DMS 273 treated with DMSO at 0.1 percent for 48 hours (cell line): ENCODE measurements at regions not wholly inside any gene's neighbourhood (a gene's known extent, or its start where the extent isn't known, plus 50 kb on each side); places are given as distances from the start of the nearest gene placed in this dataset.
"Not testable (repeated sequence)": the region's sequence is repeated elsewhere in the genome, so short reads cannot be mapped to it uniquely, and the experiment has no call there.

ENCODE experiments used
- DNase-seq: peaks from one replicate; lab custom pipeline; 2025; lab: John Stamatoyannopoulos, UW

DNA sequence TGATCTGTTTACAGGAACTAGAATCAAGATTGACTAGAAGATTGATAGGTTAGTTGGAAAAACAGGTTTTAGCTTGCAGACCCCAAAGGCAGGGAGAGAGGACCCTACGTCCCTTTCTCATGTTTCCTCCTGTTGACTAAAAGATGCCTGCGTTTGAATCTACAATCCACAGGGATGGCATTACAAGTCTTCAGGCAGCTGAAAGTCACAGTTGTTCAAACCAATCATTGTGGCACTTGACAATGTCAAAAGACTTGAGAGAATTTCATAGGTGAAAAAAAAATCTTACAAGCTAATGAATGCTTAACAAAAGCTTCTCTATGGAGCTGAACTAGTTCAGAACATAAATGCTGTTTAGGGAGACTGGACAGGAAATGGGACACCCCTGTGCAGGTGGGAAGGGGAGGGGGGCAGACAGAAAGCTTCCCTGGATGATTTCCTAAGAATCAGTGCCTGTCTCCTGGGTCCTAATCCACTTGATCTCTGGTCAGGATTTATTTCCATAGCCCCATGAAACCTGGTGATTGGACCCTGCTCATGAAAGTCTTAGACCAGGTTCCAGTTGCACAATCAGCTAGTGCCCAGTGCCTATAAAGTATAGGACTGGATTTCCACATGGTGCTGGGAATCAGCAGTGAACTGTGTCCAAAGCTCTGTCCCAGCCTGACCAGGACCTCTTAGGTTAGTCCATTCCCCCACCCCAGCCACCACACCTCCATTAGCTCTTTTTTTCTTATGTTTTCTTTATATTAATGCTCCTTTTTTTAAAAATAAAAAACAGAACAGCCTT is 91.6 kb upstream of the BCAR3 start:
- DNase-seq, result no peak

DNA sequence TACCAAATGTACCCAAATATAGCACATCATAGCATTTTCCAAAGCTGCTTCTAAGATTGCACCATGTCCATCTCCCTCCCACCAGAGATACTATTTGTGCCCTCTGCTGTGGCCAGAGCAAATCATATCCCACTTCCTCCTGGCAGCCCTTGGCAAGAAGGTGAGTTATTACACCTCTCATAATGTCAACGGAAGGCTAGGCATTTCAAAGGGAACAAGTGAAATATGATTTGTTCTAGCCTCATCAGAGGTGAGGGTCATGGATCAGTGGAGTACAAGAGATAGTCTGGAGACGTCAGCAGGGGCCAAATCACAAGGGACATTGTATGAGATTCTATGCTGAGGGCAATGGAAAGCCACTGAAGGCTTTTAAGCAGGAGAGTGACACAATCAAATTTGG is 90.2 kb upstream of the BCAR3 start:
- no peak for DNase-seq

DNA sequence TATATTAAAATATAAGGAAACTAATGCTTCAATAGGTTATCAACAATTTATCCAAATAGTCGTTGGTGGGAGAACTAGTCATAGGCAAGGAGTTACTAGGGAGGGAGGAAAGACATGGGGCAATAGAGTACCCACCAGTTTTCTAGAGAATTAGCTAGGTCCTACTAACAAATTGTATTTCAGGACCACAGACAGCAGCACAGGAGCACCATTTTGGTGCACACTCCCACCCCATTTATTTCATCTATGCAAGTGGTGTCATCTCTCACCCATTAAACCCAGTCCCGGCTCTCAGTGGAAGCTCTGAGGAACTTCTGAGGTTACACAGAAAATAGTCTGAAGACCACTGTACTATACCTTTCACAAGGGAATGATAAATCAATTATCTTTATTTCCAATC is 89.0 kb upstream of the BCAR3 start:
- no peak for DNase-seq

DNA sequence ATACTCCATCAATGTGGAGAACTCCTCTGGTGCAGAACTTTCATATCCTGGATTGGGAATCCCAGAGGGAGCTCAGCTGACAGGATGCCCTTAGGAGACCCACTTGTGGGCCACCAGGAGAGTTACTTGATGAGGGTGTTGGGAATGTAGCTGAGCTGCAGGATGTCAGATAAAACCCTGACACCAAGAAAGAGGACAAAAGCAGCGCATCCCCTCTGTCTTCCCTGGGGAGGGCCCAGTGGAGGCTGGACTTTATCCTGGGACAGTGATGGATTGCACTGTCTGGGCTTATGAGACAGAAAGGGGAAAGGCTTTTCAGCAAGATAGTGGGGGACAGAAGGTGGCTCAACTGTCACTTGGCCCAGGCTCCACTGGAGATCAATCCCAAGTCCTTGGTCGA is 88.1 kb upstream of the BCAR3 start:
- no peak for DNase-seq

DNA sequence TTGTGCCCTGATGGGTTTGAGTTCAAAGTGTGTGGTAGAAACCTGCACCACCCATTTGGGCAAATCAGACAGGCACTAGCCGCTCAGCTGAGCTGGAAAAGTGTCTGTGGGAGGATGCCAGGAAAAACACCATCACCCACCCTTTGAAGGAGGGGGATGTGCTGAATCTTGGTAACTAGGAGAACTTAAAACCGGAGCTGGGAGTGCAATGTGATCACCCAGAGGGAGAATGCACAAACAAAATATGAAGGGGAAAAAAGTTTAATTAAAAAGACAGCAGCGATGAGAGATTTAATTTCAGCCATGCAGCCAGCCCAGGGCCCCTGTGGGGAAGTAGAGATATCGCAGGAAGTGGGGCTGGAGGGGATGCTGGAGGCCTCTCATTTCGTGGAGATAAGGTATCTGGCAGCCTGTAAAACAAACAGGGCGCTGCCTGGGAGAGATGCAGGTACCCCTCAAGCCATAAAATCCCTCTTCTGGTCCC is 86.8 kb upstream of the BCAR3 start:
- DNase-seq, result no peak

DNA sequence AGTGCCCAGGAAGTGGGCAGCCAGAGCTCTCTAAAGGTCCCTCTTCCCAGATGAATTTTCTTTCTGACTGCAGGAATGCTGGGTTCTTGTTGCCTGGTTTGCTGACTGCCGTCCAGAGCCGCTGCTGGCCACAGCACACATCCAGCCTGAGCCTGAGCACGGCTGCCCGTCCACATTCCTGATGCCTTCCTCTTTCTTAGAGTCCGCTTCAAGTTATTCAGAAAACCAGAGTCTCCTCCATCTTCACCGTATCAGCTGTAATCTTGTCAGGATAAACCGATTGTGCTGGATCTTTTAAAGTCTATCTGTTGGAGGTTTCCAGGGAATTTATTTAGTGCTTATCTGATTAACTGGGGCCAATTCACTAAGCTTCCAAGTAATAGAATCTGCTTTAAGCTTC is 84.8 kb upstream of the BCAR3 start:
- no peak for DNase-seq

DNA sequence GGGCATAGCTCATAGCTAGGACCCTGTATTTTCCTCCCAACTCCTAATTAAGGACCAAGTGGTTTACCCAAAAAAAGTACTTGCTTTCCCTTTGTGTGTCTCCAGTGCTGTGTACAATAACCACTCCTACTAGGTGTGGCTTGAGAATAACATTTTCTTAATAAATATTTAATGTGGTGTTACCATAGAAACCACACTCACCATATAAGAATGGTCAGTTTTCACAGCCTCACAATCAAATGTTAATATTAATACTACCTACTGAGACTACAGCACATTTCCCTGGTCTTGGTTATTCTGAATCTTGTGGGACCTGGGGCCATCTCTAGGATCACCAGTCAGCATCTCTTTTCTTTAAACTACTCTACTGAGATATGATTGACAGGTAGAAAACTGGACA is 83.5 kb upstream of the BCAR3 start:
- DNase-seq, result no peak

DNA sequence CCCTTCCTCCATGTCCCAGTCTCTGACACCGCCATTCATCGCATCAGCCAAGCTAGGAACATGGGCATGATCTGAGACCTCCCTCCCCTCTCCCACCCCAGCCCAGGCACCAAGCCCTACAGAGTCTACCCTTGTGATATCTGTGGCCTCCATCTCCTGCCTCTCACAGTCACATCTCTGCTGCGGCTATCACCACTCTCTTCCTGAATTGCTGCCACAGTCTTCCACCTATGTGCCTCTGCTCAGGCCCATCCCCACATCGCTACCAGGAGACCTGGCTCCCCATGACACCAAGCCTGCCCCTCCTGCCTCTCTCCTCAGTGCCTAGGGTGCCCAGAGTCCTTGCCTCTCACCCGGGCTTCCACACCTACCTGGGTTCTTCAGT is 82.7 kb upstream of the BCAR3 start:
- no peak for DNase-seq

DNA sequence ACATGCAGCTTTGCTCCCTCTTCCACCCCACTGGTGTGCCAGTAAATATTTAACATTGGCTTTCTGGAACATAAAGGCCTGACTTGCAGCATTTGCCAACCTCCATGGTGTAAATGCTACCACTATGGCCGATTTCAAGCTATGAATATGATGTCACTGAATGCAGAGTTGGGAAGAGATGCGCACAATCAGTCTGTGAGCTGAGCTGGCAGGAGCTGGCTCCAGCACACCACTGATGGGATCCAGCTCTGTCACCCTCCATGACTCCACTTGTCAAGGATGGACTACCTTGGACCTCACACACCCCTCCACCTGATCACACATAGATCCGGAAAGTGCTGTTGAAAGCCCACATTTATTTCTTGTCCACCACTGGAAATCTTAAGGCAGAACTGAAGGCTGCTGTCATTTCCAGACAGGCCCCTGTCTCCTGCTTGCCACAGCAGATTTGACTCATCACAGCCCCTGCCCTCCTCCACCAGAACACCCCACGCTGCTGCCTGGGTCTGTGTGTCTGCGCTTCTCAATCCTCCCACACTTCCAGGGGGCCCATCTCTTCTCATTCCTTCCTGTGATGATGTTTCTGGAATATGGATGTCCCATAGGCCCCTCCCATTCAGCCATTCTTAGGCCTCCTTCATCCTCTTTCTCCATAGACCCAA is 82.2 kb upstream of the BCAR3 start:
- no peak for DNase-seq

DNA sequence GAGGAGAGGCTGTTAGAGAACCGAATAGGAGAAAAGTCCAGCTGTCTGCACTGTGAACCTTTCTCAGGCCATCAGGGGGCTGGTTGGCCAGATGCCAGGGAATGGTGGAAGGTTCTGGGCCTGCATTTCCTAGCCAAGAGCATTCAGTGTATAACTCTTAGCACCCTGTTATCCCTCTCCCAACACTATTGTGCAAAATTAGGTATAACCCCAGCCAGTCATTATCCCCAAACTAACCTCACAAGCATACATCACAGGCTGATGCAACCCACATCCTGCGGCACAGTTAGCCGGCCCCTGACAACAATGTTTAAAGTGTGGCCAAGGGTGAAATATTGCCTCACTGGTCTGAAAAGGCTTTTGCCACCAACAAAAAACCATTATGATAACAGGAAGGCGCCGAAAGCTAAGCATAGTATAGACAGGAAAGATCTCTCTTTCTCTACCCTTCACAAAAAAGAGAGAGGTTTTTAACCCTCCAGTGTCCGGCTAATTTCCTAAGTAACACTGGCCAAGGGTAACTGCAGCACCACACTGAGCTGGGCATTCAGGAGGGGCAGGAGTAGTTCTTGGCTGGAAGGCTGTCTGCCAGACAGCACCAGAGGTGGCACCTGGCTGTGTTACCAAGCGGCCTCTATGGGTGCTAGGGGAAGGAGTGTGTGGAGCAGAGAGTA is 77.3 kb upstream of the BCAR3 start:
- DNase-seq, result no peak

DNA sequence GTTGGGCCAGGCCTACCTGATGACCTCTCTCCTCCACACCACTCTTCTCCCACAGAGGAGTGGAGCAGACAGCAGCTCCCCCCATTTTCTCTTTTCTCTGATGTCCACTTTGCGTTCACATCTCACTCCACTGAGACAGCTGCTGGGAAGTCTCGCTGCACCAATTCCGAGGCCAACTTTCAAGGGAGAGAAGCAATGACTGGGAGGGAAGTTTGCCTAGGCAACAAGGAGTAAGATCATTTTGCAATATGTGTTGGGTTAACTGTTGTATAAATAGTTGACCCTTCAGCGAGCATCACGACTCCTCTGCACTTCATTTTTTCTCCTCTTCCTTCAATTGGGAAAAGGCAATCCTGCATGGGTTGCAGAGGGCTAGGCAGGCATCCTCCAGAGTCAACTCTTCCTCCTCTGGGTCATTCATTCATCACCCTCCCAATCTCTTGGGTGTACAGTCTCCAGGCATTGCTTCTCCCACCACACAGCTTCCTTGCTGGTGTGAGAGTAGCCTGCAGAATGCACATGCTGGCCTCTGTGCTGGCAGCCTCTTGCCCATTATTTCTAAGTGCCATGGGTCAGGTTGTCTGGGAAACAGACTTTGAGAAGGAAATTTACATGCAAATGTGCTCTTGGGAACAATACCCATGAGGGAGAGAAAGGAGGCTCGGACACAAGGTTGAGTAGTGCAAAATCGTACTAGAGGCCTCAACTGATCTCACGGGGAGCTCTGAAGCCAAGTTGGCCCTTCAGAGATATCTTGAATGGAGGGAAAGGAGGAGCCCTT is 75.8 kb upstream of the BCAR3 start:
- no peak for DNase-seq

DNA sequence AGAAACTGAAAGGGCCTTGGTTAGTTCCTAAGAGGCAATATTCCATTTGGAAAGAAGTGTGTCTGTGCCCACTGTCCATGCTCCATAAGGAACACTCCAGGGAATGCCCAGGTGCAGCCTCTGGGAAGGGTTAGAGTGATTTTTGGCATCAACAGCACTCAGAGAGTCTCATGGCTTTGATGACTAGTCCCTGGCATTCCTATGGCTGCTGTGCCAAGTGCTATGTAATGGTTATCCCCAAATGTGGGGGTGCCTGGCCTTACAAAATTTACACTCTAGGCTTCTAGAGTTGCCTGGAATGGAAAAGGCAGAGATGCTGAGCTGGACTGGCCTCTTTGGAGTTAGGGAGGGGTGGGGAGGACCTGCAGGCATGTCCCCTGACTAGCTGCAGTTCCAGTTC is 75.0 kb upstream of the BCAR3 start:
- DNase-seq, result no peak

DNA sequence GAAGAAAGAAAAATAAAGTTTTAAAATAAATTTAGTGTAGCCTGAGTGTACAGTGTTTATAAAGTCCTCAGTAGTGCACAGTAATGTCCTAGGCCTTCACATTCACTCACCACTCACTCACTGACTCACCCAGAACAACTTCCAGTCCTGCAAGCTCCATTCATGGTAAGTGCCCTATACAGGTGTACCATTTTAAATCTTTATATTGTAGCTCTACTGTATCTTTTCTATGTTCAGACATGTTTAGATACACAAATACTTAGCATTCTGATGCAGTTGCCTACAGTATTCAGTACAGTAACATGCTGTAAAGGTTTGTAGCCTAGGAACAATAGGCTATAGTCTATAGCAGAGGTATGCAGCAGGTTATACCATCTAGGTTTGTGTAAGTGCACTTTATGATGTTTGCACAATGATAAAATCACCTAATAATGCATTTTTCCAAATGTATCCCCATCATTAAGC is 73.6 kb upstream of the BCAR3 start:
- not testable (repeated sequence) for DNase-seq

DNA sequence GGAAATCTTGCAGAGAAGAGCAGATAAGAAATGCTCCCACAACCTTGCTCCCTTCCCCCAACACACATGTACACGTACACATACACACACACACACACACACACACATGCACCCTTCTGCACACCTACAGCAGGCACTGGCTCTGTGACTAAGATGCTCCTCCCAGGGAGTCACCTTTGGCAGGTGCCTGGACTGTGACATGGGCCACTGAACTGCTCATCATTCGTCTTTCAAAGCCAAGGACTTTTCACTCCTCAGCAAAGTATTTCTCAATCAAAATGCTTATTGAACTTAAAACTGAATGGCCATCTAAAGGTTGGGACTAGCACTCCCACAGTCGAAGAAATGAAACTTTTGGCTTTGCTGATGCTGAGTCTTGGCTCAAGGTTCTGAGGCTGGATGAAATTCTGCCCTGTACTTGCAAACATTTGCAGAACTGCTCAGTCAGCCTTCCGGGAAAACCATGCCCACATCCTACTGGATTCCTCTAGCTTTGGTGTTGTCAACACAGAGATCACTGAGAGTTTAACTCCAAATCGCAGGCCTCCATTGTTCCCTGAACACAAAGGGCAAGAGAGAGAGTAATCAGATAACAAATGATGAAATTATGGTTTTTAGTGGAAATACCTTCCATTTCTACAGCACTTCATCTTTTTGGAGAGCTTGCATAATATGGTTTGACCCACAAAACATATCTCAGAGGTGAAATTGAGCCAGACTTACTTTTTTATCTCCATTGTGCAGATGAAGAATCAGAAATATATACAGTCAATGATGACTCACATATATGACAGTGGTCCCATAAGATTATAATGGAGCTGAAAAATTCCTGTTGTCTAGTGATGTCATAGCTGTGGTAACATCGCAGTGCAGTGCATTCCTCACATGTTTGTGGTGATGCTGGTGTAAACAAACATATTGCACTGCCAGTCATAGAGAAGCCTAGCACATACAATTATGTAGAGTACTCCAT is 72.4 kb upstream of the BCAR3 start:
- no peak for DNase-seq

DNA sequence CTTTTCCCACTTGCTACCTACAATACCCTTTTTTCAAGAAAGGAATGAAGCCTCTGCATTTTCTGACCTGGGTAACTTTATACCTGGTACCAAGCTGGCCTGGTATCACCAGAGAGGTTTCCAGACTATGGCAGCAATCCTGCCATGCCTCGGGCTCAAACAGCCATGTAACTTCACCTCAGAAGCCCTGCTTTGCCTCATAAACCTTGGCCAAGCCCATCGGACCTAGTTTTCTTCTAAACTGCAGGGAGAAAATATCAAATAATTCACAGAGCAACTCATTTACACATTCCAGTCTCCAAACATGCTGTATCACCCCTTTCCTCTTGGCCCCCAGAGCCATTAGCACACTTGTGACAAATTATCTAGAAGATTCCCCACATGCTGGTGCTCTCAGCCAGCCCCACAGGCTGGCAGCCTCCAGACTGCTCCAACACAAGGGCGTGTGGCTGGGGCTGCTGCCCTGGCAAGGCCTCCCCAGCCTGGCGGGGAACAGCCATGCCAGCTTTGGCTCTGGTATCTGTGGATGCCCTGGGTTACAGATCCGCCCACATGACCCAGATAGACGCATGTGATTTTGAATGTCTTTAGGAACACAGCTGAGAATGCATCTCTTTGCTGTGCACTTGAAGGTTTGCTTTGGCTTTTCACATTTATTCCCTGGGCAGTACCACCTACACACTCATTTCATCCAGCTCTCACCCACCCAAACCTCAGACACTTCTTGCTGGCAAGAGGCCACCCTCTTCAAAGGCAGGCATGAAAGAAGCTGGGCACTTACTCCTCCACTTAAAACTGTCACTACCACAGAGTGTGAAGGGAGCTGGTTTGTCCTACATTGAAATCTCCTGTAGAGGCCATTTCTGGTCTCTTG is 70.0 kb upstream of the BCAR3 start:
- no peak for DNase-seq

DNA sequence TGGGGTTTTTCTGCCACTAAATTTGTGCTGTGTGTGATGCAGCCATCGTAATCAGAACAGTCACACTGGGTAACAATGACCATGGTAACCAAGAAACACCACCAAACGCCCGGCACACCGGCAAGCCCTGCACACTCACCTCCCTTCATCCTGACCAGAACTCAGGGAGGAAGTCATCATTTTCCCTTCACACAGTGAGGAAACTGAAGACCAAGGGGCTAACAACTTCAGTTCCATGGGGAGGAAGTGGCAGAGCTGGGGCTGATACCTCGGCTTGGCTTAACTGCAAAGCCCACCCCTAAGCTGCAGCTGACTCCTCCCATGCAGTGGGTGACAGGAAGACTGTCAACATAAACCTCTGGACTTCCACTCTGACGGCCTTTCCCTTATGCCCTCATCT is 69.3 kb upstream of the BCAR3 start:
- no peak for DNase-seq

DNA sequence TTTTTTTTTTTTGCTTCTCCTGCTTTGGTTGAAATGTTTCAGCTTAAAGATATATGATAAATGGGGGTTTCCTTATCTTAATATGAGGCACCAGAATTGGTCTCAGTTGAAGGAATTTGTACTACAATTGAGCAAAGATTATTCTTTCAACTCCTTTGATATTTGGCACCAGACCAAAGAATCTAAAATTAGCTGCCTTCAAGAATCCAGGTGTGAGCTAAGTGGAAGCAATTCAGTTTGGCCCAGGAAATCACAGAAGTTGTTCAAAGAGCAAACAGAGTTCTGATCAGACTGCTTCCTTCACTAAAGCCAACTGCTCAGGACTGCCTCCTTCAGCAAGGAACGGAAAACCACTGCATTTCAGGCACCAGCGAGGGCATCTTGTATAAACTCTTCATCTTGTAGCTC is 68.3 kb upstream of the BCAR3 start:
- DNase-seq, result no peak

DNA sequence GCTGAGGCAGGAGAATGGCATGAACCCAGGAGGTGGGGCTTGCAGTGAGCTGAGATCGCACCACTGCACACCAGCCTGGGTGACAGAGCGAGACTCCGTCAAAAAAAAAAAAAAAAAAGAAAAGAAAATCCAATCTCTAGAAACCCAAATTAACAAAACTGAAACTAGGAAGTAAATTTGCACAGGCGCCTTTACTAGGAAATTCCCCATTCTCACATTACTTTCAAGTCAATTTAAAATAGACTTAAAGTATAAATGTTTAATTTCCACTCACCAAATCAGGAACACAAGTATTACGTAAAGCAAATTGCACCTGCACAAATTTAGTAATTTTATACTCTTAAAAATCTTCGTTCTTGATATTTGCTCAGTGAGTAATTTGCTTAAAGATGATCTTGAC is 67.8 kb upstream of the BCAR3 start:
- no peak for DNase-seq

DNA sequence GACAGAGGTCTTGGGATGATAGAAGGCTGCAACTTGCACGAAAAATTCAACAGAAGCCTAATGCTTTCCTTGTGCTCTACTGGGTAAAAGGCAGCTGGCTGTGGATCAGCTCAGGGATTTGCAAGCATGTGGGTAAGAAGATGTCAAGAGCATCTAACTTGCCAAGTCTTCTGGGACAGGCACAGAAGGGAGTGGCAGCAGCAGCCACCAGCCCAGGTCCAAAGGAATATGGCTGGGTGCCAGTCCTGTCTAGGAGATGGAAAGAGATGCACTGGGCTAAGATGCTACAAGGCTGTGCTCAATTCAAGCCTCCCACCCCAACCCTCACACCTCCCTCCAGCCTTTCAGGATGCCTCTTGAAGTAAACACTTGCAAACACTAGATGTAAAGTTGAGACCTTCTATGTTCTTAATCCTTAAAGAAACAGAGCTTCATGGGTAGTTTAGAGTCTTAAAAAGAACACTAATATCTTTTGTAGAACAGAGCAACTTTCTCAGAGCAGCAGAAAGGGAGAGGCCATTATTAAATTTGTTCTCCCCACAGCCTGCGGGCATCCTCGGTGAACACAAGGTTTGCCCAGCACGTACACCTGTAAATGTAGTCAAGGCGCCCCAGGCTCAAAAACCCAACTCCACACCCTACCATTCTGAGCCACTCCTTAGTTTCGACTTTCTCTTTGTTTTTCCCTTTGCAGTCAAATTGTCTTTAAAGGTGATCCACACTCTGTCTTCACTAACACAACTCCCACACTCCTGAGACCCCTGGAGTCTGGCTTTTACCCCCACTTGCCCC is 64.6 kb upstream of the BCAR3 start:
- no peak for DNase-seq
